Astrocyte of the cerebellum (primary cell): ENCODE measurements at regions not wholly inside any gene's neighbourhood (a gene's known extent, or its start where the extent isn't known, plus 50 kb on each side); places are given as distances from the start of the nearest gene placed in this dataset.

ENCODE experiments used
- DNase-seq: peaks from one replicate; pipeline ENCODE4 v3.0.0-alpha.2; 2011; ENCODE audit warnings: low read depth
- H3K4me3 ChIP-seq: 2 replicates; pipeline ENCODE4 v1.5.1; 2011; ENCODE audit warnings: mild to moderate bottlenecking, low read depth, low read length, moderate library complexity
- in situ Hi-C: cut with HindIII; loops from 2 replicates; pipeline ENCODE4 v1.10.0; 2017; ENCODE audit warnings: low sequenced_read_pairs
- TF ChIP-seq, protein P1 (sequence below): IDR thresholded peaks from 2 replicates; pipeline ENCODE4 v1.5.1; 2012; ENCODE audit warnings: low read length, low read depth, moderate library complexity, mild to moderate bottlenecking; ENCODE audit errors: missing control alignments

DNA sequence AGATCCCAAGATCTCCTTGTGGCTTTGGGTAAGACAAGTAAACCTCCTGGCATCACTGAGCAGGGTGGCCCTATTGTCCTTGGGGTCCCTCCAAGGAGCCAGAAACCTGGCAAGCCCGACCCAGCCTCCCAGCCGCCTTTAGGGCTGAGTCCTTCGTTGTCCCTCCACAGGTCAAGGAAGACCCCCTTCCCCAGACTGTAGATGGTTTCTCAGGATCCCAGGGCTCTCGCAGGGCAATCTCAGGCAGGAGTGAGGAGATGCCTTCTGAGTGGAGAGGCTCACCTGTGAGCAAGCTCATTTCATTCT is 71.6 kb upstream of the CSF3R start:
- TF ChIP-seq, protein P1, sequence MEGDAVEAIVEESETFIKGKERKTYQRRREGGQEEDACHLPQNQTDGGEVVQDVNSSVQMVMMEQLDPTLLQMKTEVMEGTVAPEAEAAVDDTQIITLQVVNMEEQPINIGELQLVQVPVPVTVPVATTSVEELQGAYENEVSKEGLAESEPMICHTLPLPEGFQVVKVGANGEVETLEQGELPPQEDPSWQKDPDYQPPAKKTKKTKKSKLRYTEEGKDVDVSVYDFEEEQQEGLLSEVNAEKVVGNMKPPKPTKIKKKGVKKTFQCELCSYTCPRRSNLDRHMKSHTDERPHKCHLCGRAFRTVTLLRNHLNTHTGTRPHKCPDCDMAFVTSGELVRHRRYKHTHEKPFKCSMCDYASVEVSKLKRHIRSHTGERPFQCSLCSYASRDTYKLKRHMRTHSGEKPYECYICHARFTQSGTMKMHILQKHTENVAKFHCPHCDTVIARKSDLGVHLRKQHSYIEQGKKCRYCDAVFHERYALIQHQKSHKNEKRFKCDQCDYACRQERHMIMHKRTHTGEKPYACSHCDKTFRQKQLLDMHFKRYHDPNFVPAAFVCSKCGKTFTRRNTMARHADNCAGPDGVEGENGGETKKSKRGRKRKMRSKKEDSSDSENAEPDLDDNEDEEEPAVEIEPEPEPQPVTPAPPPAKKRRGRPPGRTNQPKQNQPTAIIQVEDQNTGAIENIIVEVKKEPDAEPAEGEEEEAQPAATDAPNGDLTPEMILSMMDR: no peak
- no peak for DNase-seq
- H3K4me3 ChIP-seq: no peak overlapping the region
- in situ Hi-C loops: no loop called here

DNA sequence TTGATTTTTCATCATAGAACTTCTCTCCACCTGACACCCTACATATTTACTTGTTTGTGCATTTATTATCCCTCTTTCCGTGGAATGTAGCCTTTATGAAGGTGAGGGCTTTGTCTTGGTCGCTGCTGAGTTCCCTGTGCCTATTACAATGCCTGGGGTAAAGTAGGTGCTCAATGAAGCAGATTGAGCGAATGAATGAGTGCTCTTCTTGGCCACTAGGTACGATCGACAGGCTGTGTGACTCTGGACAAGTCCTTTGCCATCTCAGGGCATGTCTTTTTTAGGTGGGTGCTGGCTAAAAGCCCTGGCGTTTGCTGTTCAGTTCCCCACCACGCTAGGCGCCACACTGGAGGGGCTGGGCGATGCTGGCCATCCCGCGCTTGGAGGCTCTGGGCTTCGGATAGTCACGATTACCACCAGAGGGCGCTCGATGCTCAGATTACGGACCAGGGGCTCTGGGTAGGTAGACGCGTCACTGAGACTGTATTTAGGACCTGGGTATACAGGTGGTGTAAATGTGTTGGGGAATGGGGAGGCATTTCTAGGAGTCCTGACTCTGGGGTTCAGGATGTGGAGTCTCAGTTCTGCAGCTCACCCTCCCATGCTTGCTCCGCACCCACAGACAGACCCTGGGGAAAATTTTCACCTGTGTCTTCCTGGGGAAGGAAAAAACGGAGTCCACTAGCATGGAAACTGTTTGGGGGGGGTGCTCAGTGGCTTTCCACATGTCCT is 71.0 kb upstream of the CSF3R start:
- in situ Hi-C loops: no loop called here
- DNase-seq: peak; percentile 13
- TF ChIP-seq, protein P1: peak; percentile 63
- H3K4me3 ChIP-seq: no peak overlapping the region

DNA sequence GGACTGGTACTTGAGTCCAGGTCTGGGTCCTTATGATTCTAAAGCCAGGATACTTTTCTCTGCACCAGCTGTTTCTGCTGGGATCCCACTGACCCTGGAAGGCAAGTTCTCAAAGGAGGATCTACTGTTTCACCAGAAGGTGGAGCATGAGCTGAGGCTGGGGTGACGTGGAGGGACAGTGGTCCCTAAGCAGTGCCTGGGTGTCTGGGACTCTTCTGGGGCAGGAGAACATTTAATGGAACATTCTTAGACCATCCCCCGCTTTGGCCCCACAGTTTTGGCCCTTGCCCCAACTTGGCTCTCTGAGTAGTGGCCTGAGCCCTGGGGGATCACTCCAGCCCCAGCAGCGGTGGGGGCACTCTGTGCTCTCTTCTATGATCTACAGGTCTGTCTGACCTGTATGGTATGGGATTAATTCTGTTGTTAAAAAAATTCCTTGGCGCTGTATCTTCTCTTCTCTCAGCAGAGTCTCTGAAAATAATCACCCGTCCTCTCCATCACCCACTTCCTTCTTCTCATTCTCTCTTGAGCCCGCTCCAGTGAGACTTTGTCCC is 60.3 kb upstream of the CSF3R start:
- in situ Hi-C loops: no loop called here
- TF ChIP-seq, protein P1: peak; percentile 20
- H3K4me3 ChIP-seq: no peak overlapping the region
- no peak for DNase-seq

- no peak overlapping the region for H3K4me3 ChIP-seq
- no peak for DNase-seq
- in situ Hi-C loops: no loop called here
- TF ChIP-seq, protein P1: no peak
Observed at GRCh38 chr1:36542024-36542961, 59.6 kb upstream of the CSF3R start.

DNA sequence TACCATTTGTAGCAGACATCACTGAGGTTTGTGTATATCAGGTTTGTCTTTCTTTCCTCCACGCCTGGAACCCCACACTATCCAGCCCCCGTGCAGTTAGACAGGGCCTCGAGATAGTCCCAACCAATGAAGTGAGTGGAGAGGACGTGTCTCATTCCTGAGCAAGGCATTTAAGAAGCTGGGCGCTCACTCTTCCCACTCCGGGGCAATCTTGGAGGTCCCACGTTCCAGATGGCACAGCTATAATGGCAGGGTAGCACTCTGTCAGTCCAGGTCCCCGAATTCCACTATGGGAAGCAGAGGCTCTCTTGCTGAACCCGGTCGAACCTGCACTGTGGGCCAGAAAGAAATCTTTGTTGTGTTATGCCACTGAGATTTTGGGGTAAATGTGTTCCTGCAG is 57.3 kb upstream of the CSF3R start:
- TF ChIP-seq, protein P1: no peak
- DNase-seq: no peak
- no peak overlapping the region for H3K4me3 ChIP-seq
- in situ Hi-C loops: no loop called here

DNA sequence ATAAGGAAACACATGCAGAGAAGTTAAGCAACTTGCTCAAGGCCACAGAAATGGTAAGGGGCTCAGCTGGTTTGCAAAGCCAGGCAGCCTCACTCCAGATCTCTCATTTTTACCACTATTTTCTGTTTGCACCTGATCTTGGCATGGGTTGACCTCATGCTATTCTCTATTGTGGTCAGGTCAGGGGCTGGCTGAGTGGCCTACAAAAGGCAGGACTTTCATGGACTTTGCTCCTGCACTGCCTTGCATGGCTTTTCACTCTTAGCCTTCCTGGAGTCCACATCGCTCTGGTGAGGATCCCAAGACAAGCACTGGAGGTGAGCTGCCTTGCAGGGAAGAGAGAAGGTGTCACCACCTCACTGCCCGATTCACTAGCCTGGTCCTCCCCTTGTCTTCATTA is 56.8 kb upstream of the CSF3R start:
- H3K4me3 ChIP-seq: no peak overlapping the region
- no peak for DNase-seq
- TF ChIP-seq, protein P1: no peak
- in situ Hi-C loops: no loop called here
